T-helper 1 cell treated with Interleukin-12 subunit alpha and Interleukin-12 subunit beta and Interleukin-4 antibody, amounts not matched to agents 30 μg/mL and 1 μg/mL, for 36 hours (primary cell): ENCODE measurements at regions not wholly inside any gene's neighbourhood (a gene's known extent, or its start where the extent isn't known, plus 50 kb on each side); places are given as distances from the start of the nearest gene placed in this dataset.

ENCODE experiments used
- H3K27ac Mint-ChIP-seq: one replicate; pipeline ENCODE4 v1.8.0; 2021; ENCODE audit warnings: mild to moderate bottlenecking, mixed read lengths
- H3K27me3 Mint-ChIP-seq: one replicate; pipeline ENCODE4 v1.8.0; 2021; ENCODE audit warnings: low read depth, mixed read lengths
- H3K36me3 Mint-ChIP-seq: one replicate; pipeline ENCODE4 v1.8.0; 2021; ENCODE audit warnings: low read depth, mixed read lengths
- H3K4me1 Mint-ChIP-seq: one replicate; pipeline ENCODE4 v1.8.0; 2021; ENCODE audit warnings: low read depth, mixed read lengths
- H3K4me3 Mint-ChIP-seq: one replicate; pipeline ENCODE4 v1.8.0; 2021; ENCODE audit warnings: mild to moderate bottlenecking, moderate library complexity, mixed read lengths
- H3K9me3 Mint-ChIP-seq: one replicate; pipeline ENCODE4 v1.8.0; 2021; ENCODE audit warnings: mixed read lengths

DNA sequence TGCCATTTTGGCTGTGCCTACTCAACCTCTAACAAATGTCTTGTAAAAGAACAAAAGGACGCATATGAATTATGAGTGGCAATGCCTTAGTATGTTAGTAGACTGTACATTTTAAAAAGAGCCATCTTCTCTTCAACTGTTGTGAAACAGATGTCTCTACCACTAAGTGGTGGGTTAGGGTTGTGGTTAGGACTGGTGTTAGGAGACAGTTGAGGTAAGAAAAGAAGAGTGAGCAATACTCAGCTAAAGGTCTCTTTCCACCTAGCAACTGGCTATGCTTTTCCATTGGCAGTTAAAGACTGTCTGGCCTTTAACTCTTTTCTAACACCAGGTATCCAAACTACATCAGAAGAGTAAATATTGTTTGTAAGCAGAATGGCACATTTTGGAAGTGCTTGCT, 221.7 kb upstream of the TBC1D5 start:
- H3K9me3 Mint-ChIP-seq, result no peaks in the 10 kb centered on the region
- H3K36me3 Mint-ChIP-seq, result no peaks in the 10 kb centered on the region
- H3K4me3 Mint-ChIP-seq, result no peak overlapping the region
- H3K27ac Mint-ChIP-seq, result no peak overlapping the region
- no peaks in the 10 kb centered on the region for H3K27me3 Mint-ChIP-seq
- H3K4me1 Mint-ChIP-seq, result no peaks in the 10 kb centered on the region

DNA sequence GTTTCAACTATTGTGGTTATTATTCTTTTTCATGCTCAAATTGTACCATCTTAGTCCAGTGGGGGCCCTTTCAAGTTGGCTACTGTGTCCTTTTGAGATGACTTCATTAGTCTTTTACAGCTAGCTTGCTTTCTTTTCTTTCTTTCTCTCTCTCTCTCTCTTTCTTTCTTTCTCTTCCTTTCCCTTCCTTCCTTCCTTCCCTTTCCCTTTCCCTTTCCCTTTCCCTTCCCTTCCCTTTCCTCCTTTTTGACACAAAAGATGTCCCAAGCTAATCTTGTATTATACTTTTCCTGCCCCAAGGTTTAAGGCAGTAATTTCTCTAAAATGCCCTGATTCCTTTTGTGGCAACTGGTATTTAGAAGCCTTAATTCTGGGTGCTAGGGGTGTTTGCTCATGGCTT, 213.0 kb upstream of the TBC1D5 start:
- H3K4me1 Mint-ChIP-seq, result no peaks in the 10 kb centered on the region
- no peaks in the 10 kb centered on the region for H3K27me3 Mint-ChIP-seq
- peaks cover 27% of the 10 kb centered on the region for H3K9me3 Mint-ChIP-seq
- no peak overlapping the region for H3K4me3 Mint-ChIP-seq
- H3K27ac Mint-ChIP-seq, result no peak overlapping the region
- no peaks in the 10 kb centered on the region for H3K36me3 Mint-ChIP-seq

DNA sequence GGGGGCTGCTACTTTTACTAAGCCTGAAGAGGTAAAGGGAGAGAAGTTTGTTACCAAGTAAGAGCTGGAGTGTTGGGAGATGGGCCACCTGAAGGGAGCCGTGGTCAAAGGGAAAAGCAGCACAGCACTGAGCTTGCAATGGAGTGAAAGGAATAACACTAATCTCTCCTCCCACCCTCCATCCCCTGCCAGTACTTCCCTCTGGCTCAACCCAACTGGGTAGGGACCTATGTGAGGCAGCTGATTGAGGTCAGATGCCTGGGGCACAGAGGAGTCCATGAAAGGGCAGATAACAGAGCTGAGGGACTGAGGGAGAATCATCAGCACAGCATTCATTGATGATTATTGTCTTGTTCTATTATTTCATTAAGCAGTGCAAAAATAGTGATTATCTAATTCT, 212.4 kb upstream of the TBC1D5 start:
- no peak overlapping the region for H3K27ac Mint-ChIP-seq
- H3K4me3 Mint-ChIP-seq, result no peak overlapping the region
- peaks cover 29% of the 10 kb centered on the region for H3K9me3 Mint-ChIP-seq
- H3K27me3 Mint-ChIP-seq, result no peaks in the 10 kb centered on the region
- no peaks in the 10 kb centered on the region for H3K4me1 Mint-ChIP-seq
- H3K36me3 Mint-ChIP-seq, result no peaks in the 10 kb centered on the region

DNA sequence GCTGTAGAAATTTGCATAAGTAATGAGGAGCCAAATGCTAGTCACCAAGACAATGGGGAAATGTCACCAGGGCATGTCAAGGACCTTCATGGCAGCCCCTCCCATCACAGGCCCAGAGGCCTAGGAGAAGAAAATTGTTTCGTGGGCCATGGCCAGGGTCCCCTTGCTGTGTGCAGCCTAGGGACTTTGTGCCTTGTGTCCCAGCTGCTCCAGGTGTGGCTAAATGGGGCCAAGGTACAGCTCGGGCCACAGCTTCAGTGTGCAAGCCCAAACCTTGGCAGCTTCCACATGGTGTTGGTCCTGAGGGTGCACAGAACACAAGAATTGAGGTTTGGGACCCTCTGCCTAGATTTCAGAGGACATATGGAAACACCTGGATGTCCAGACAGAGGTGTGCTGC, 208.8 kb upstream of the TBC1D5 start:
- Mint-ChIP-seq H3K27ac (no peak overlapping the region), H3K9me3 (peaks cover 42% of the 10 kb centered on the region), H3K4me1 (no peaks in the 10 kb centered on the region), H3K4me3 (no peak overlapping the region), H3K36me3 (no peaks in the 10 kb centered on the region), H3K27me3 (no peaks in the 10 kb centered on the region)

DNA sequence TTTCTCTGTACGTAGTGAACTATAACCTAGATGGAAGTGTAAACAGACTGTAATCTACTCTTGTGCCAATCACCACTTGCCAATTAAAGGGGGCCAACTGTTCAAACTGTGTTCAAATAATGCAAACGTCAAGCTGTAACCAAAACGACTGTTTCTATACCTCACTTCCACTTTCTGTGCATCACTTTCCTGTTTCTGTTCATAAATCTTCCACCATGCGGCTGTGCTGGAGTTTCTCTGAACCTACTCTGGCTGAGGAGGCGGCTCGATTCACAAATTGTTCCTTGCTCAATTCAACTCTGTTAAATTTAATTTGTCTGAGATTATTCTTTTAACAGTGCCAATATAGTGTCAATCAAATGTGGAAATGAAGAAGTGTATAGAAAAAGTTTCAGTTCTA, 206.7 kb upstream of the TBC1D5 start:
- Mint-ChIP-seq H3K4me1 (no peaks in the 10 kb centered on the region), H3K27me3 (peaks cover 4% of the 10 kb centered on the region), H3K9me3 (peaks cover 42% of the 10 kb centered on the region), H3K4me3 (no peak overlapping the region), H3K36me3 (no peaks in the 10 kb centered on the region), H3K27ac (no peak overlapping the region)

DNA sequence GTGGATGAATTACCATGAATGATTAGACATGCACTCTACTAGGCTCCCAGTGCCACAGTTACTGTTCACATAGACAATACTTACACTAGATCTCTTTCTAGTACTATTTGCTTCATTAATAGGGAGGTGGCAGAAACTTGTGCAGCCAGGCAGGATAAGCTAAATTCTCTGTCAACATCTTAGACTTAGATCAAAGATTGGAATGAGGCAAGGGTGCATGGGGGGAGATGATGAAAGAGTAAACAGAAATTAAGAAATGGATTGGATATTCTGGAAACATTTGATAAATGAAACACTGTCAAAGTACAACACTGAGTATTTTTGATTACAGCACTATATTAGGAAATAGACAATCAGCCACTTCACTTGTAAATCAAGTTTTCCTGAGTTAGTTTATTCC, 205.4 kb upstream of the TBC1D5 start:
- Mint-ChIP-seq H3K27ac (no peak overlapping the region), H3K36me3 (no peaks in the 10 kb centered on the region), H3K9me3 (peaks cover 37% of the 10 kb centered on the region), H3K4me3 (no peak overlapping the region), H3K4me1 (no peaks in the 10 kb centered on the region), H3K27me3 (peaks cover 4% of the 10 kb centered on the region)

DNA sequence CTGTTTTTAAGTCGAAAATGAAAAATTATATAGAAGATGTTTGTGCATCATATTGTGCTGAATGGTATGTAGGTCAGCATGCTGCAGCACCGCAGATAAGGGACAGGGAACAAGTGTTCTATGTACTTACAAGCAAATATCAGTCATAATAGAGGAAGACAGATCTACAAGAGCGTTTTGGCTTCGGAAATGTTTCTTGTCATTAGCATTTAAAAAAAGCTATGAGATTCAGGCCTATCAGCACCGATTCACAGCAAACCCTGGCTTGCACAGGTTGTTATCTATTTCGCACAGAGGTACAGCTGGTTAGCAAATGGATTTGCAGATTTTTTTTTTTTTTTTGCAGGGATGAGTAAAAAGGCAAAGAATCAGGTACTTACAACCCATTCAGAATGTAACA, 204.2 kb upstream of the TBC1D5 start:
- H3K4me3 Mint-ChIP-seq, result no peak overlapping the region
- no peaks in the 10 kb centered on the region for H3K4me1 Mint-ChIP-seq
- H3K27me3 Mint-ChIP-seq, result peaks cover 4% of the 10 kb centered on the region
- H3K27ac Mint-ChIP-seq, result no peak overlapping the region
- peaks cover 25% of the 10 kb centered on the region for H3K9me3 Mint-ChIP-seq
- no peaks in the 10 kb centered on the region for H3K36me3 Mint-ChIP-seq

DNA sequence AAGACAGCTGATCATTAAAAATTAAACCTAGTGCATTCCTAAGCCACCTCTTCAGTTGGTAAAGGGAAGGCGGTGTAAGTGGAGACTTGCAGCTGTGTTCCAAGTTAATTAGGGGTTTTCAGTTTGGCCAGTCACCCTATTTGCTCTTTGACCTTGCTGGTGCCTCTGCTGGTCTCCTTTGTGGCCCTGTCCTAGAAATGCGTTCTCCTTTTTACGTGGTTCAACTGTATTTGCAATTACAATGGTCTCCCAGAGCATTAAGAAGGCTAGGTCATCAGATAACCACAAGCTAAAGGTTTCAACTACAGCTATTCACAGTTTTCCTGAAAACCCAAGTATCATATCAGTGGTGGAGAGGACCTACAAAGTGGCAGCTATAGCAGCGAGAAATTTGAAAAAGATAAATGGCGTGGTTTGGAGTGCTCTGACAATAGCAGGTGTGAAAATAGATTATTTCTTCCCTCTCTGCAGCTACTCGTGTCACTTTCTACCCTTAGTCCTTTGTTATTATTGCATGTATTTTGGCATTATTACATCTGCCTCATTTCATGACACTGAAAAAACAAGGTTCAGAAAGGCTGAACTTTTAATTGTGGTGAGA, 203.5 kb upstream of the TBC1D5 start:
- H3K36me3 Mint-ChIP-seq, result no peaks in the 10 kb centered on the region
- H3K27me3 Mint-ChIP-seq, result peaks cover 4% of the 10 kb centered on the region
- H3K4me1 Mint-ChIP-seq, result no peaks in the 10 kb centered on the region
- H3K4me3 Mint-ChIP-seq, result no peak overlapping the region
- no peak overlapping the region for H3K27ac Mint-ChIP-seq
- H3K9me3 Mint-ChIP-seq, result peaks cover 20% of the 10 kb centered on the region

DNA sequence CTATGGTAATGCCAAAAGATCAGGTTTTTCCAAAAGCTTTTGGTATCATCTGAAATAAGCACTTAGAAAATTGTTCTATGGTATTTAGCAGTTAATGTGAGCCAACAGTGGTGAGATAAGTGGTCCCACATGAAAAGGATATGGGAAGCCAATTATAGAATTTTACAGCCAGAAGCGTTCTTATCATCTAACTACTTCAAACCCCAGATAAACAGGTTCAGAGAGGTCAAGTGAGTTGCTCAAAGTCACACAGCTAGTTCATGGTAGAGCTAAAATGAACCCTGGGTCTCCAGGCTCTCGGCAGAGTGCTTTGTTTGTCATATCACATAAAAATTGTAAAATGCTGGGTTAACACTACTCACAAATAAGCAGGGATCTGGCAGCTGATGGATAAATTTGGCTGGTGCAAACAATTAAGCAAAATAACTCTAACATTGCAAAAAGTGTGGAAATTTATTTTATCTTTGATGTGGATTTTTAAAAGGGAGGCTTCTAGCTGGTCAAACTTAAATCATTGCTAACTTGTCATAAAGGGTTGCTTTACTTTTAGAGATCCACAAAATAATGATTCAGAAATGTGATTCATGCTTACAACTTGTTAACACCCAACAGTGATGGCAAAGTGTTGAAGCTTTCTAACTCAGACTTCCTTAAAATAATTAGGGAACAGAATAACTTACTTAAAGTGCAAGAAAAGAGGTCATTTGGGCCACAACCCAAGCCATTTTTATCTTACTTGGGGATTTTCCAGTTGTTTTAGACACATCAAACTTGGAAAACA, 202.8 kb upstream of the TBC1D5 start:
- Mint-ChIP-seq H3K9me3 (peaks cover 13% of the 10 kb centered on the region), H3K4me1 (no peaks in the 10 kb centered on the region), H3K4me3 (no peak overlapping the region), H3K36me3 (no peaks in the 10 kb centered on the region), H3K27ac (no peak overlapping the region), H3K27me3 (peaks cover 4% of the 10 kb centered on the region)

DNA sequence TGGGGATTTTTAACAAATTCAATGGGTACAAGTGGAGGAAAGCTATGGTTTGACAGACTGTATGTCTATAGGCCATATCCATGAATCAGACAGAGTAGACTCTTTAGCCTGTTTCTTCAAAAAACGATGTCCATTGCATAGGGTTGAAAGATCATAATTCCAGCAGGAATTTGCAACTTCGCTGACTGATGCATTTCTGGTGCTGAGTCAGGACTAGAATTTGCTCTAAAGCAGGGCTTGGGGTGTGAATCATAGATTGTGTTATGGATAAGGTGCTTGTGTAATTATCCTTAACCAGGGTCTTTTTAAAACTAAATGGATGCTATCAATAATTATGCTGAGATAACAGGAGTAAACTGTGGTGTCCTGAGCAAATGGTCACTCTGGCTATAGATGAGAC, 200.4 kb upstream of the TBC1D5 start:
- Mint-ChIP-seq H3K4me1 (no peaks in the 10 kb centered on the region), H3K4me3 (no peak overlapping the region), H3K9me3 (no peaks in the 10 kb centered on the region), H3K27ac (no peak overlapping the region), H3K27me3 (peaks cover 4% of the 10 kb centered on the region), H3K36me3 (no peaks in the 10 kb centered on the region)

DNA sequence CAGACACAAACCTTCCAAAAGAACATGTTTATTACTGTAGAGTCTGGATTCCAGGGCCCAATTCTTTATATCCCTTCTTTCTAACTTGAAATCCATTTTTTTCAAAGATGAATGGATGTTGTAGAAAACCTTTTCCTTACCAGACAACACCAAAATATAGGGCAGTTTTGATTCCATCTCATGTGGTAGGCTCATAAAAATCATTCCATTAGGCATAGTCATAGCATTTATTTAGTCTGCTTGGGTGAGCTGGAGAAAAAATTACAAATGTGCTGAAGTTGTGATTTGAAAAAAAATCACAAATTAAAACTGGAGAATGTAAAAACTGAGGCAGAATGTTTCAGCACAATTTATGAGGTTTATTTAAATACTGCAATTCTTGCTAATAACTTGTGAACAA, 199.3 kb upstream of the TBC1D5 start:
- no peaks in the 10 kb centered on the region for H3K4me1 Mint-ChIP-seq
- H3K27me3 Mint-ChIP-seq, result peaks cover 7% of the 10 kb centered on the region
- no peaks in the 10 kb centered on the region for H3K36me3 Mint-ChIP-seq
- no peaks in the 10 kb centered on the region for H3K9me3 Mint-ChIP-seq
- H3K27ac Mint-ChIP-seq, result no peak overlapping the region
- no peak overlapping the region for H3K4me3 Mint-ChIP-seq

DNA sequence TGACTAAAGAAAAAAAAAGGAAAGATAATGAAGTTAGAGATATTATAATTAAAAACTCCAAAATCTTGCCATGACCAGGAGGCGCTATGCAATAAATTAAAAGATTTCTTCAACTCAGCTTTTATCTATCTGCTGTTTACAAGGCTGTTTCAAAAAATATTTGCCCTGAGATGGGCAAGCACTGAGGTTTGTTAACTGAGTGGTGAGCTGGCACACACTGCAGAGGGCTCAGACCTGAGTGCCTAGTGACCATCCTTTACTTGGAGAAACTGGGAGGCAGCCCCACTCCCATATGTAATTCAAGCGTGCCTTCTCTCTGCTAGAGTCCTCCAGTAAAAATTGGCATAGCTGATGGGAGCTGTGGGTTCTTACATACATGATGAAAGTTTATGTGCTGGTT, 198.7 kb upstream of the TBC1D5 start:
- Mint-ChIP-seq H3K9me3 (no peaks in the 10 kb centered on the region), H3K4me3 (no peak overlapping the region), H3K27ac (no peak overlapping the region), H3K4me1 (no peaks in the 10 kb centered on the region), H3K36me3 (no peaks in the 10 kb centered on the region), H3K27me3 (peaks cover 9% of the 10 kb centered on the region)

DNA sequence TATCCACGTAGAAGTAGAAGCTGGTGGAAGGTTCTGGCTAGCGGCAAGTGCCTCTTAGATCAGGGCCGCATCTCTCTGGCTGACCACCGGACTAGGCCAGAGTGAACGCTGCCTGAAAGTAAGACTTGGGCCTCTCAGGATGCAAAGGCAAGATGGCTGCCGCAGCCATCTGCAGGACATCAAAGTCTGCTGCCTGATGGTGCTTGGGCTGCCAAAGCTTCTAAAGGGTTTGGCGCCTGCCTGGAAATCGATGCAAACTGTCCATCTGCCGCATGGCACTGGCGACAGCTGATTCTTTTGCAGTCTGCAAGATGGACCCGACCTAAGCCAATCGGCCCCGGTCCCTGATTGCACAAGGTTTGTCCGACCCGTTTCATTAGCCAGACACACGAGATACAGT, 196.7 kb upstream of the TBC1D5 start:
- no peak overlapping the region for H3K27ac Mint-ChIP-seq
- H3K4me3 Mint-ChIP-seq, result no peak overlapping the region
- no peaks in the 10 kb centered on the region for H3K4me1 Mint-ChIP-seq
- H3K27me3 Mint-ChIP-seq, result peaks cover 5% of the 10 kb centered on the region
- no peaks in the 10 kb centered on the region for H3K9me3 Mint-ChIP-seq
- H3K36me3 Mint-ChIP-seq, result no peaks in the 10 kb centered on the region

DNA sequence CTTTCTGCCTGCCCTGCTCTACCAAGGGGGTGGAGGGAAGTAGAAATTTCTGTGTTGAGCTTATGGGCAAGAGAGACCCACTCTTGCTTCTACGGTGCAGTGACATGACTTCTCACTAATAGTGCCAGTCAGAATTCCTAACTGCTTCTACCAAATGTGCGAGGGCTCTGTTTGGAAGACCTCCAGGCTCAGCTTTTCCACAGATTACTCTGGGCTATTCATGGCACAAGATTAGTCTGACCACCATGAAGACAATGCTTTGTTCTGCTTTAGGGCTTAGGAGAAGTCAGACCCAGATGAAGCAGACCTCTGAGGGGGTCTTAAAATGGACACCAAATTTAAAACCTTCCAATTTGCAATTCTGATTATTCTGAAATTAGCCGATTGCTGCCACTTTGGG, 195.9 kb upstream of the TBC1D5 start:
- H3K36me3 Mint-ChIP-seq, result no peaks in the 10 kb centered on the region
- no peaks in the 10 kb centered on the region for H3K9me3 Mint-ChIP-seq
- H3K4me1 Mint-ChIP-seq, result no peaks in the 10 kb centered on the region
- H3K4me3 Mint-ChIP-seq, result no peak overlapping the region
- peaks cover 5% of the 10 kb centered on the region for H3K27me3 Mint-ChIP-seq
- no peak overlapping the region for H3K27ac Mint-ChIP-seq

DNA sequence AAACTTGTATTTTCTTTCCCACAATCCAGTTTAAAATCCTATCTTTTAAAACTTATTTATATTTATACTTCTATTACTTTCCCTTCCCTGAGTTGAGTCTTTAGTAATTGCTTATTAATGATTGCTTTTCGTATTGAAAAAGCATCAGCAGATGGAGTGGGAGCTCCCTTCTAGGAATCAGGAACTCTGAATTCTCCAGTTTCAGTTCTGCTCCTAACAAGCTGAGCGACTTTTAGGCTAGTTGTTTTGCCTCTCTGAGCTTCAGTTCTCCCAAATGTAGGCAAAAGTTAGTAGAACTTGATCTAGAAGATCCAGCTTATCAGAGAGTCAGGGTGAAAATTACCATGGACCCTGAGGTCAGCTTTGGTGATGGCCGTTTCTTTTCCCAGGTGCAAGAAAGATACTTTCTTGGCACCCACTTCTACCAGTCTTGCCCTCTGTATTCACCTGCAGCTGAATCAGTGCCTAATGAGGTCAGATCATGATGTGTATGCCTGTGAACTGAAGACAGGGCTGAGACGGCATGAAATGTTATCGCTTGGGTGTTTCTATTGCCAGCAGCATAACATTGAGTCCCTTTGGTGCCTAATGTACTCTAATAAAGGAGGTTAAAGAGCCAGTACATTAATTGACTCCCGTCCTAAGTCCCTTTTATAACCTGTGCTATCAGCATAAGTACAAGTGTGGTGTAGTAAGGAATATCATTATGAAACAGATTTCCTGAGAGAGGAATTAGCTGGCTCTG, 194.5 kb upstream of the TBC1D5 start:
- Mint-ChIP-seq H3K27ac (no peak overlapping the region), H3K4me3 (no peak overlapping the region), H3K9me3 (no peaks in the 10 kb centered on the region), H3K36me3 (no peaks in the 10 kb centered on the region), H3K4me1 (no peaks in the 10 kb centered on the region), H3K27me3 (peaks cover 5% of the 10 kb centered on the region)
